Mesenchymal stem cell (in vitro differentiated cells and primary cell): ENCODE measurements at regions not wholly inside any gene's neighbourhood (a gene's known extent, or its start where the extent isn't known, plus 50 kb on each side); places are given as distances from the start of the nearest gene placed in this dataset.
"Not testable (repeated sequence)": the region's sequence is repeated elsewhere in the genome, so short reads cannot be mapped to it uniquely, and the experiment has no call there.

Experiments
- DNase-seq: peaks from one replicate; pipeline ENCODE4 v3.0.0-alpha.2; 2013
- H2AFZ ChIP-seq: one replicate; pipeline ENCODE4 v1.6.1; 2013; ENCODE audit warnings: low read depth, mild to moderate bottlenecking, control low read depth, inconsistent platforms, low read length, moderate library complexity
- H2AK5ac ChIP-seq: 2 replicates; pipeline ENCODE4 v1.6.1; 2013; ENCODE audit warnings: low read length, moderate library complexity, mild to moderate bottlenecking, inconsistent platforms; ENCODE audit not compliant: severe bottlenecking
- H2BK120ac ChIP-seq: one replicate; pipeline ENCODE4 v1.6.1; 2013; ENCODE audit warnings: low read depth, mild to moderate bottlenecking, inconsistent platforms, low read length, moderate library complexity
- H2BK12ac ChIP-seq, 2 experiments: one replicate each; pipeline ENCODE4 v1.6.1; 2013; ENCODE audit warnings: inconsistent platforms in 2 of 2, low read length in 2 of 2, mild to moderate bottlenecking in 2 of 2, moderate library complexity in 2 of 2, control low read depth in 1 of 2
- H2BK15ac ChIP-seq: one replicate; pipeline ENCODE4 v1.6.1; 2013; ENCODE audit warnings: mild to moderate bottlenecking, low read depth, inconsistent platforms; ENCODE audit not compliant: poor library complexity, severe bottlenecking
- H2BK5ac ChIP-seq: 2 replicates; pipeline ENCODE4 v1.6.1; 2013; ENCODE audit warnings: low read depth, mild to moderate bottlenecking, low read length, control low read depth, inconsistent platforms; ENCODE audit not compliant: poor library complexity, severe bottlenecking
- H3K14ac ChIP-seq, 2 experiments: one replicate each; pipeline ENCODE4 v1.6.1; 2013; ENCODE audit warnings: inconsistent platforms in 2 of 2, low read length in 2 of 2, control low read depth in 1 of 2, mild to moderate bottlenecking in 1 of 2, moderate library complexity in 1 of 2
- H3K18ac ChIP-seq, 2 experiments: one replicate each; pipeline ENCODE4 v1.6.1; 2013; ENCODE audit warnings: inconsistent platforms in 2 of 2, low read length in 2 of 2, control low read depth in 1 of 2, low read depth in 1 of 2, mild to moderate bottlenecking in 1 of 2
- H3K23ac ChIP-seq, 2 experiments: one replicate each; pipeline ENCODE4 v1.6.1; 2013; ENCODE audit warnings: inconsistent platforms in 2 of 2, low read length in 2 of 2, mild to moderate bottlenecking in 2 of 2, moderate library complexity in 2 of 2, control low read depth in 1 of 2
- H3K27ac ChIP-seq: 2 replicates; pipeline ENCODE4 v1.5.1; 2013; ENCODE audit warnings: mild to moderate bottlenecking, moderate library complexity, low read length, control low read depth, inconsistent platforms; ENCODE audit not compliant: poor library complexity, severe bottlenecking
- H3K27me3 ChIP-seq, 2 experiments: 2 replicates each; pipeline versions ENCODE4 v1.6.1 to v1.7.0; 2013; ENCODE audit warnings: low read length in 2 of 2, mild to moderate bottlenecking in 2 of 2, moderate library complexity in 2 of 2, control low read depth in 1 of 2, inconsistent platforms in 1 of 2; ENCODE audit not compliant: control insufficient read depth in 1 of 2, insufficient read depth in 1 of 2
- H3K36me3 ChIP-seq, 2 experiments: 2 replicates each; pipeline versions ENCODE4 v1.6.1 to v1.7.0; 2013; ENCODE audit warnings: low read length in 2 of 2, control low read depth in 1 of 2, inconsistent platforms in 1 of 2, low read depth in 1 of 2, mild to moderate bottlenecking in 1 of 2; ENCODE audit not compliant: insufficient read depth in 2 of 2, control insufficient read depth in 1 of 2
- H3K4ac ChIP-seq, 2 experiments: one replicate each; pipeline ENCODE4 v1.6.1; 2013; ENCODE audit warnings: inconsistent platforms in 2 of 2, low read length in 2 of 2, mild to moderate bottlenecking in 2 of 2, moderate library complexity in 2 of 2, control low read depth in 1 of 2, low read depth in 1 of 2
- H3K4me1 ChIP-seq: 2 replicates; pipeline ENCODE4 v1.6.1; 2013; ENCODE audit warnings: low read depth, low read length, control low read depth; ENCODE audit not compliant: control insufficient read depth, insufficient read depth
- H3K4me2 ChIP-seq: 2 replicates; pipeline ENCODE4 v1.6.1; 2013; ENCODE audit warnings: low read length, mild to moderate bottlenecking, inconsistent platforms; ENCODE audit not compliant: poor library complexity, severe bottlenecking
- H3K4me3 ChIP-seq, 2 experiments: 2 replicates each; pipeline versions ENCODE4 v1.5.1 to v1.7.0; 2013; ENCODE audit warnings: low read length in 2 of 2, mild to moderate bottlenecking in 2 of 2, control low read depth in 1 of 2, low read depth in 1 of 2; ENCODE audit not compliant: insufficient read depth in 1 of 2
- H3K79me1 ChIP-seq: replicated peaks from 2 replicates; pipeline ENCODE4 v1.6.1; 2013; ENCODE audit warnings: mild to moderate bottlenecking, control low read depth, low read length, inconsistent platforms; ENCODE audit not compliant: poor library complexity, severe bottlenecking
- H3K9ac ChIP-seq: 2 replicates; pipeline ENCODE4 v1.7.0; 2013; ENCODE audit warnings: mild to moderate bottlenecking, low read length, moderate library complexity
- H3K9me3 ChIP-seq: 2 replicates; pipeline ENCODE4 v1.7.0; 2013; ENCODE audit warnings: mild to moderate bottlenecking, low read length; ENCODE audit not compliant: control insufficient read depth
- H4K8ac ChIP-seq: one replicate; pipeline ENCODE4 v1.6.1; 2013; ENCODE audit warnings: inconsistent platforms, mild to moderate bottlenecking, low read length, moderate library complexity
- H4K91ac ChIP-seq: one replicate; pipeline ENCODE4 v1.6.1; 2013; ENCODE audit warnings: mild to moderate bottlenecking, low read length, inconsistent platforms
- WGBS: methylation state at CpG from one replicate; pipeline ENCODE4 v1.1.7; 2013; ENCODE audit warnings: mixed read lengths; 5-methylcytosine and 5-hydroxymethylcytosine counted together

GRCh38 chr14:87368751-87369150, 624.2 kb downstream of the GALC start:
- H4K91ac ChIP-seq: no peak overlapping the region
- H3K4me1 ChIP-seq: peaks cover 1% of the 10 kb centered on the region
- no peak overlapping the region for H4K8ac ChIP-seq
- WGBS: no CpG with 5 or more reads among the region's 2 CpGs
- H2AK5ac ChIP-seq: no peak overlapping the region
- H3K9ac ChIP-seq: no peak overlapping the region
- no peak overlapping the region for H3K23ac ChIP-seq
- no peak overlapping the region for H3K18ac ChIP-seq
- no peak overlapping the region for H3K4ac ChIP-seq
- no peaks in the 10 kb centered on the region for H3K27me3 ChIP-seq
- H3K27ac ChIP-seq: no peak overlapping the region
- no peak overlapping the region for H2BK15ac ChIP-seq
- no peak overlapping the region for H2AFZ ChIP-seq
- no peak overlapping the region for H2BK12ac ChIP-seq
- no peak overlapping the region for H3K14ac ChIP-seq
- H3K4me2 ChIP-seq: no peak overlapping the region
- H3K4me3 ChIP-seq: no peak overlapping the region
- no peaks in the 10 kb centered on the region for H3K79me1 ChIP-seq
- no peaks in the 10 kb centered on the region for H3K36me3 ChIP-seq
- H2BK5ac ChIP-seq: no peak overlapping the region
- H2BK120ac ChIP-seq: no peak overlapping the region
- no peaks in the 10 kb centered on the region for H3K9me3 ChIP-seq
- no peak for DNase-seq

- H2BK12ac ChIP-seq, DNase-seq, H2AK5ac ChIP-seq, H3K4me1 ChIP-seq, H3K79me1 ChIP-seq, H3K27me3 ChIP-seq, H3K9ac ChIP-seq, H3K27ac ChIP-seq, H3K9me3 ChIP-seq, H3K14ac ChIP-seq, H4K8ac ChIP-seq, H4K91ac ChIP-seq, H3K4me2 ChIP-seq, H3K4ac ChIP-seq, H2BK15ac ChIP-seq, H3K23ac ChIP-seq, H2BK5ac ChIP-seq, H2AFZ ChIP-seq, H3K4me3 ChIP-seq, H2BK120ac ChIP-seq, H3K18ac ChIP-seq, H3K36me3 ChIP-seq: not testable (repeated sequence)
- 93% methylated on average over 8 of the region's 8 CpGs for WGBS
Observed at GRCh38 chr14:87360246-87360645, 632.7 kb downstream of the GALC start.

- H3K27me3 ChIP-seq: no peaks in the 10 kb centered on the region
- no peak overlapping the region for H4K8ac ChIP-seq
- no peak overlapping the region for H3K4ac ChIP-seq
- H3K4me1 ChIP-seq: peaks cover 2% of the 10 kb centered on the region
- H3K9ac ChIP-seq: no peak overlapping the region
- no peak overlapping the region for H3K18ac ChIP-seq
- no peak overlapping the region for H2AFZ ChIP-seq
- H2BK12ac ChIP-seq: no peak overlapping the region
- no peak for DNase-seq
- H3K14ac ChIP-seq: no peak overlapping the region
- H3K4me3 ChIP-seq: no peak overlapping the region
- H3K27ac ChIP-seq: no peak overlapping the region
- H3K4me2 ChIP-seq: no peak overlapping the region
- H3K23ac ChIP-seq: no peak overlapping the region
- no peak overlapping the region for H4K91ac ChIP-seq
- no peak overlapping the region for H2BK5ac ChIP-seq
- no peaks in the 10 kb centered on the region for H3K79me1 ChIP-seq
- H3K9me3 ChIP-seq: no peaks in the 10 kb centered on the region
- H3K36me3 ChIP-seq: no peaks in the 10 kb centered on the region
- no peak overlapping the region for H2AK5ac ChIP-seq
- 86% methylated on average over 7 of the region's 7 CpGs for WGBS
- no peak overlapping the region for H2BK15ac ChIP-seq
- no peak overlapping the region for H2BK120ac ChIP-seq
Observed at GRCh38 chr14:87351007-87351406, 642.0 kb downstream of the GALC start.

- Histone ChIP-seq H3K23ac (no peak overlapping the region), H3K36me3 (no peaks in the 10 kb centered on the region), H3K4ac (no peak overlapping the region), H3K4me1 (peaks cover 2% of the 10 kb centered on the region), H3K9ac (no peak overlapping the region), H2BK15ac (no peak overlapping the region), H2BK12ac (no peak overlapping the region), H2BK5ac (no peak overlapping the region), H3K27ac (no peak overlapping the region), H4K8ac (no peak overlapping the region), H4K91ac (no peak overlapping the region), H3K27me3 (no peaks in the 10 kb centered on the region), H3K9me3 (no peaks in the 10 kb centered on the region), H2BK120ac (no peak overlapping the region), H2AK5ac (no peak overlapping the region), H2AFZ (no peak overlapping the region), H3K79me1 (no peaks in the 10 kb centered on the region), H3K14ac (no peak overlapping the region), H3K4me2 (no peak overlapping the region), H3K4me3 (no peak overlapping the region), H3K18ac (no peak overlapping the region)
- DNase-seq: no peak
- WGBS: 97% methylated on average over 3 of the region's 3 CpGs
Observed at GRCh38 chr14:87349921-87350320, 643.1 kb downstream of the GALC start.
